NCI-H2081 treated with DMSO at 0.1 percent for 48 hours (cell line): ENCODE measurements at regions not wholly inside any gene's neighbourhood (a gene's known extent, or its start where the extent isn't known, plus 50 kb on each side); places are given as distances from the start of the nearest gene placed in this dataset.
"Not testable (repeated sequence)": the region's sequence is repeated elsewhere in the genome, so short reads cannot be mapped to it uniquely, and the experiment has no call there.

Experiments used
- DNase-seq: peaks from one replicate; lab custom pipeline; 2025; lab: John Stamatoyannopoulos, UW

GRCh38 chr11:92111287-92111686, 113.3 kb upstream of the FAT3 start:
- DNase-seq = no peak

GRCh38 chr11:92109466-92109865, 115.2 kb upstream of the FAT3 start:
- DNase-seq = no peak

DNA sequence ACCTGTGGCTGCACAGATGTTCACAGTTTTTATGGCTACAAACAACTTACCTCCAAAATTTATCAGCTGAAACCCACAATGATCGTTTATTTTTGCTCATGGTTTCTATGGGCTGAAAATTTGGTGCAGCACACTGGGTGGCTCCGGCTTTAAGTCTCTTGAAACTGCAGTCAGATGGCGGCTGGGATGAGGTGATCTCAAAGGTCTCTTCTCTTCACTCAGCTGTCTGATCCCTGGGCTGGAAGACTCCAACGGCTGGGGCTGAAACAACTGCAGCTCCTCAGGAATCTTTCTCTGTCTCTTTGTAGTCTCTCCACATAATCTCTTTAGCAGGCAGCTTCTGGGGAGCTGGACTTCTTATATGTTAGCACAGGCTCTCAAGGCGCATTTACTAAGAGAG, 117.3 kb upstream of the FAT3 start:
- no peak for DNase-seq

GRCh38 chr11:92104349-92104748, 120.3 kb upstream of the FAT3 start:
- no peak for DNase-seq

- no peak for DNase-seq
Observed at GRCh38 chr11:92101920-92102319, 122.7 kb upstream of the FAT3 start.

GRCh38 chr11:92099183-92099582, 125.4 kb upstream of the FAT3 start:
- DNase-seq = no peak

DNA sequence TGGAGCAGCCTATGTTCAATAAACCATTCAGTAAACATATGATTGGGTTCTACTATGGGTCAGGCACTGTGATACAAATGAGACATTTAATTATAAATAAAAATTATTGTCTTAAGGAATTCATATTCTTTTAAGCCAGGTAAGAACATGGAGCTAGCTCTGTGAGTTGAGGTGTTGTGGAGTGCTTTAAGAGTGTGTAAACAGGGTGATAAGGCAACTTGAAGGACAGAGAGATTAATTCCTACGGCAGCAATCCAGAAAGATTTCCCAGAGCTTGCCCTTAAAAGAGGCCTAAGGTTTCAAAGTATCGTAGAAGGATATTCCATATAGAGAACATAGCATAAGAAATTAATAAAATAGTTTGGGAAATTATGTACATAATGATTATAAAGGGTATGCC, 126.4 kb upstream of the FAT3 start:
- no peak for DNase-seq

DNA sequence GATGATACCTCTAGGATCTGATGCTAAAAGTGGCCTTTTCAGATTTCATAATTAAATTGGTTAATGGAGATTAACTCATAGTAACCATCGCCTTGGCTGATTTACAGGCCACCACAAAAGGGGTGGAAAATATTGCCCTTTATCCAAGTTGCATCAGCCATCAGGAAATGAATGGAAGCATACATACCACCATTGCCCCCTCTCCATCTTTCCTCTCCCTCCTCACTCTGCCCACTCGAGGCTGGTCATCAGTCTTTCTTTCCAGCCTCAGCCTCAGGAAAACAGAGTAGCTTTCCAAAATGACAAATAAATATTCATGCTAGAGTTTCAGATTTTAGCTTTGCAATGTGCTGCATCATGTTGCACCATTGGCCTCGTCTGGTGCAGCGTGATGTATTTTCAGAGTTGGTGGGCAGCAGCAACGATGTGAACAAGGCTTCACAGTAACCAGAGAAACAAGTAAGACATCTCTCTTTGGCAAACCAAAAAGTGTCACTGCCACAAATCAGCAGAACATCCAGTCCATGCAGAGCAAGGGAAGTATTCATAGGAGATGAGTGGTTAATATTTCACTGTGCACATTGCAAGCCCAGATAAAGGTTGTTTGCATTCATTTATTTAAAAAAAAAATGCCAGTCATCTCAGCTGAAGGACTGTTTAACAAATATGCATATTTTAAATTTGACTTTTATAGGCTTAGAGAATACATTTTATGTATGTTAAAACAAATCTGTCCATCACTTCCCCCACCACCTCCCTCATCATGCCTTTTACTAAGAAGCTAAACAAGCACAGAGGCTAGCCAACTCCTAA, 136.7 kb upstream of the FAT3 start:
- DNase-seq = no peak

DNA sequence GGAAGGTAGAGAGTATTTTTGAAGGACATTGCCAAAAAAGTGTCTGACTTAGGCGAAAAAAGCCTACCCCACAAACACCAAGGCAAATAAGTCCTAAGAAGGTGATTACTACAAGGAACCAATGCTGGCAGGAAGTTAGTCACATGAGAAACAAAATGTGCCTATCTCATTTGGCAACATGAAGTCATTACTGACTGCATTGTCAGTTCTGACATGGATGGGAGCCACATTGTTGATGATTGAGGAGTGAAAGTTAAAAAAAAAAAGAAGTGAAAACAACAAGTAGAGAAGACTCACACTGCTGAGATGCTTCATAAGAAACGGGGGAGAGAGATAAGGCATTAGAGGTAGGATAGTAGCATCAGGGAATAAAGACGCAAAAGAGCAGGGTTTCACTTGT, 141.5 kb upstream of the FAT3 start:
- no peak for DNase-seq

- no peak for DNase-seq
Observed at GRCh38 chr11:92082652-92083051, 142.0 kb upstream of the FAT3 start.

DNA sequence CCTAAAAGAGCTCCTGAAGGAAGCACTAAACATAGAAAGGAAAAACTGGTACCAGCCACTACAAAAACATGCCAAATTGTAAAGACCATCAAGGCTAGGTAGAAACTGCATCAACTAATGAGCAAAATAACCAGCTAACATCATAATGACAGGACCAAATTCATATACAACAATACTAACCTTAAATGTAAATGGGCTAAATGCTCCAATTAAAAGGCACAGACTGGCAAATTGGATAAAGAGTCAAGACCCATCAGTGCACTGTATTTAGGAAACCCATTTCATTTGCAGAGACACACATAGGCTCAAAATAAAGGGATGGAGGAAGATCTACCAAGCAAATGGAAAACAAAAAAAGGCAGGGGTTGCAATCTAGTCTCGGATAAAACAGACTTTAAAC, 150.1 kb upstream of the FAT3 start:
- DNase-seq = not testable (repeated sequence)

DNA sequence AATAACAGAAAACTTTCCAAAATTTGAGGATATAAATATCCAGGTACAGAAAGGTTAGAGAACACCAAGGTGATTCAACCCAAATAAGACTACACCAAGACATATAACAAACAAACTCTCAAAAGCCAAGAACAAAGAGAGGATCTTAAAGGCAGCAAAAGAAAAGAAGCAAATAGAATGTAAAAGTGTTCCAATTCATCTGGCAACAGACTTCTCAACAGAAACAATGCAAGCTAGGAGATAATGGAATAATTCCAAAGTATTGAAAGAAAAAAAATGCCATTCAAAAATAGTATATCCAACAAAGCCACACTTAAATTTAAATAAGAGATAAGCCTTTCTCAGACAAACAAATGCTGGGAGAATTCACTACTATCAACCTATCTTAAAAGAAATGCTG, 153.0 kb upstream of the FAT3 start:
- no peak for DNase-seq

GRCh38 chr11:92070026-92070889, 154.4 kb upstream of the FAT3 start:
- DNase-seq = no peak

DNA sequence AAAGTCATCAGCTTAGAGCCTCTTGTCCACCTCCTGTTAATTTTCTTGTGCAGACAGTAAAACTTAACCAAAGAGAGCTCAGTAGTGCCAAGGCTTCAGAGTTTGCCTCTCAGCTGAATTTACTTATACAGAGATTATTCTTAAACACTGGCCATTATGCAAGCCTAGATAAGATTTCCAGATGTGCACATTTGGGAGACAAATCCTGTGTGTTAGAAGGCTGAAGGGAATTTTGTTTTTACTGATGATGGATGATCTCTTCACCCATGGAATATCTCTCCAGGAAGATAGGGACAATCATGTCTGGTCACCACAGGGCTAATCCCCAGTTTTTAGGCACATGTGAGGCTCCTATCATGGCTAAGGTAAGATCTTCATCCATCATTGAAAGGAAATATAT, 157.6 kb upstream of the FAT3 start:
- DNase-seq = no peak

DNA sequence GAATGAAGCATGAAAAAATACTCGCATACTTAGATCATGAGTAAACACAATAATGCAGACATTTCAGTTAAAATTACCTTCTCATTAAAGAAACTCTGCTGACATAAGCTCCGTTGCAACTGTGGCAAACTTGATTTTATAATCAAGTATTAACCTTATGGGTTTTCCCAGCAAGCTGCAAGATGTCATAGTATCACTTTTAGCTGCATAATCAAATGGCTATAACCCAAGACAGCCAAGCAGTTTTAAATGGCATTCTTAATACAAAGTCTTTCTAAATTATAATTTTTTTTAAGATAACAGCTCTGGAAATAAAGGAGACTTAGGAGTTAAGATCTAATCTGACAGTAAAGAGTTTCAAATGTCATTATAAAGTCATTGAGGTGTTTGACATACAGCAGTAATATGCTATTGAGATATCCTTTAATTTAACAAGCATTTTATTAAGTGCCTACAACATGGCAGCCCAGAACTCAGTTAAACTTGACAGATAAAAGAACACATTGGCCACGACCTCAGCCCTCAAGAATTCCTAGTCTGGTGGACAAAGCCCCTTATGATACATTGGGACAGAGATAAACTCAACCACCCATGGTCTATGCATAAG, 163.1 kb upstream of the FAT3 start:
- no peak for DNase-seq

DNA sequence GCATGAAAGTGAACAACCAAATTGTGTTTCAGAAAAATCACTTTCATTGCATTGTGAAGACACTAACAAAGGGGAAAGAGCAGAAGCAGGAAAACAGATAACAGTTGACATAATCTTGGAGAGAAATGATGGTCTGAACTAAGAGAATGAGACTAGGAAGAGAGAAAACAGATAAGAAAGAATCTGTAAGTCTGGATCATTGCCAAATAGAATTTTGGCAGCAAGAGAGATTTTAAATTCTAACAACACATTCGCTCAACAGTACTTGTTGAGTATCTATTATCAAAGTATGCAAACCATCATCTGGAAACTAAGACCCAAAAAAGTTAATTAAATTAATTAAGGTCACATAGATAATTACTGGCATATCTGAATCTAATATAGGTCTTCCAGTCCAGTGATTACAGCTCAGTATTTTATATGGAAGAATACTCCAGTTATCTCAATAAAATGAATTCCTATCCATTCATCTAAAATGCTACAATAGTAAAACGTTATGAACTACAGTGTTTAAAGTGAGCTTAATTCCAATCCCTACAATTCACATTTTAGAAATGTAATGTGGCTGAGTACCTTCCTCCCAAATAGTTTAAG, 166.7 kb upstream of the FAT3 start:
- DNase-seq = no peak

- DNase-seq = no peak
Observed at GRCh38 chr11:92053216-92053615, 171.4 kb upstream of the FAT3 start.

GRCh38 chr11:92050305-92050704, 174.3 kb upstream of the FAT3 start:
- DNase-seq = no peak

GRCh38 chr11:92048415-92048814, 176.2 kb upstream of the FAT3 start:
- DNase-seq = no peak

DNA sequence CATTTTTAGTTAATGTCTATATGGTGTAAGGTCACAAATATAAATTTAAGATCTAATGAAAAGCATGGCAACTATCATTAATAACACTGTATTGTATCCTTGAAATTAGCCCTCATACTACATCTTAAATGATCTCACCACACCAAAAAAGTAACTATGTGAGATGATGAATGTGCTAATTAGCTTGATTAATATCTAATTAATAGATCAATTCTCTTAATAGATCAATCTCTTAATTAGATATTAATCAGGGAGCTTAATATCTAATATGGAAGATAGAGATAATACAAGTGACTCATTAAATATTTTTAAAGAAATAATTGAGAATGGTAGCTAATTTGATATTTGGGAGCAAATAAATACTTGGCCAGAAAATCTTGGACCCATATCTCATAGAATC, 178.5 kb upstream of the FAT3 start:
- no peak for DNase-seq

DNA sequence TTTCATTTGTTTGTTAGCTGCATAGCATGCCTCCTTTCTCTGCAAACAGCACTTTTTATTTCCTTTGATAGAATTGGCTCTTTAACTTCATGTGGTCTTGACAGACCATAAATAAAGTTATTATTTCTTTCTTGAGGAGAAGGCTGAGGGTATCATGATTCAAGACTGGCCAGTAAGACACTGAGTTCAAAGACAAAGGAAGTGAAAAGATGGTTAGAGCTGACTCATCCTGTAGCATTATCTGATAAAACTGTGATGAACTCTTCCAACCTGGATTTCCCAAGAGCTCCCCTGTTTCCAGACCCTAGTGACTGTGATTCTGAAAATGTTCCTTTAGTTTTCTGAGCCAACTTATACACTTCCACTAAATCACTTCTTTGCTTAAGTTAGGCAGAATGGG, 179.3 kb upstream of the FAT3 start:
- no peak for DNase-seq

DNA sequence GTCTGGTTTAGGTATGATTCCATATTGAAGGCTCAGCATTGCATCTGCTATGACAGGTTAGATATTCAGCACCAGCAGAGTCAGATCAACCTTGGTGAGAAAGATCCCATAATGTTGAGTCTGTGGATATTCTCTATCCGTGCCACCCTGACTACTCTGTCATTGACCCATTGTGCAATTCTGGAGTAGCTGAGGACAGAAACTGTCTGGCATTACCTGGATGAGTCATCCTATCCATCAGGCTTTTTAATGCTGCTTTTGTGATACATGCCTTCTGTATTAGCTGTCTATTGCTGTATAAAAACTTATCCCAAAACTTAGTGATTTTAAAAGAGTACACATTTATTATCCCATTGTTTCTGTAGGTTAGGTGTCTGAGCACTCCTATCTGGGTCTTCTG, 189.1 kb upstream of the FAT3 start:
- no peak for DNase-seq

DNA sequence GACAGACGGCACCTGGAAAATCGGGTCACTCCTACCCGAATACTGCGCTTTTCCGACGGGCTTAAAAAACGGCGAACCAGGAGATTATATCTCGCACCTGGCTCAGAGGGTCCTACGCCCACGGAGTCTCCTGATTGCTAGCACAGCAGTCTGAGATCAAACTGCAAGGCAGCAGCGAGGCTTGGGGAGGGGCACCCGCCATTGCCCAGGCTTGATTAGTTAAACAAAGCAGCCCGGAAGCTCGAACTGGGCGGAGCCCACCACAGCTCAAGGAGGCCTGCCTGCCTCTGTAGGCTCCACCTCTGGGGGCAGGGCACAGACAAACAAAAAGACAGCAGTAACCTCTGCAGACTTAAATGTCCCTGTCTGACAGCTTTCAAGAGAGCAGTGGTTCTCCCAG, 197.5 kb upstream of the FAT3 start:
- not testable (repeated sequence) for DNase-seq
